ENCODE measurements at regions not wholly inside any gene's neighbourhood (a gene's known extent, or its start where the extent isn't known, plus 50 kb on each side); places are given as distances from the start of the nearest gene placed in this dataset.

DNA sequence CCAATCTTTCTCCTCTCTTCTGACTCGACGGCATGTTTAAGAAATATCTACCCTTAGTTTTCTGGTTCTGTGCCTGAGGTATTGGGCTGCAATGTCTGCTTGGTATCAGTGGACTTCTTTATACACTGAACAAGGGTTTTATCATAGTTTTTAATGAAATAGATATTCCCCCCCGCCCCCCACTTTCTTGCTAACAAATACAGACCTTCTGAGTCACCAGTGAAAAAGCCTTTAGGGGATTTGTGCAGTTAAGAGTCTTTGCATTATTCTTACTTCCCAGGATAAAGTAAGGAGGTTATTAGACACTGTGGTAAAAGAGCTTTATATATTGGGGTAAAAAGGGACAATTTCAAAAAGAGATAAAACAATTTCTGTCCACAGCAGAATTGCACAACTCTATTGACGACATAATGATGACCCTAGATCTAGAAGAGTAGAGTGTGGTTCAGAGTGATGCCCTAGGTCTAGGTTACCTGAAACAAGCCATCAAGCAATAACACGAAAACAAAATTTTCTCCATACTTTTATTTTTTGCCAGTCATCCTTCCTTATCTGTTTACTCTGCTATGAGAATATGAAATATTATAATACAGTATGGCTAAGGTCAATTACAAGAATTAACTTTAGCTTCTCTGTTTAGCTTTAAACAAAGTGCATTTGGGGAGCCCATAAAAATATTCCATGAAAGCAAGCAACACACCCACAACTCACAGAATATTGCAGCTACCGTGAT lies 110.7 kb downstream of the PLK2 start:
- TF ChIP-seq POLR2A (IDR thresholded peaks at IDR 0.05; ENCODE audit: low read depth, low read length), result no peak
- TF ChIP-seq TAF1 (IDR thresholded peaks at IDR 0.05; ENCODE audit: low read depth, low read length), result no peak
- no peak for TF ChIP-seq POU2F2 (IDR thresholded peaks at IDR 0.05; ENCODE audit: low read depth, low read length)
- TF ChIP-seq POLR2AphosphoS5 (IDR thresholded peaks at IDR 0.05; ENCODE audit: low read depth, low read length), result no peak
